Endothelial cell of hepatic sinusoid (primary cell): ENCODE measurements at regions not wholly inside any gene's neighbourhood (a gene's known extent, or its start where the extent isn't known, plus 50 kb on each side); places are given as distances from the start of the nearest gene placed in this dataset.

Source experiments
- in situ Hi-C: cut with HindIII; loops from 2 replicates; pipeline ENCODE4 v1.10.0; 2017; ENCODE audit warnings: low sequenced_read_pairs

GRCh38 chr6:56005426-56005825, 130.0 kb upstream of the BMP5 start:
- in situ Hi-C loops, result no loop called here

GRCh38 chr6:56004426-56004825, 129.0 kb upstream of the BMP5 start:
- in situ Hi-C loops, result no loop called here

DNA sequence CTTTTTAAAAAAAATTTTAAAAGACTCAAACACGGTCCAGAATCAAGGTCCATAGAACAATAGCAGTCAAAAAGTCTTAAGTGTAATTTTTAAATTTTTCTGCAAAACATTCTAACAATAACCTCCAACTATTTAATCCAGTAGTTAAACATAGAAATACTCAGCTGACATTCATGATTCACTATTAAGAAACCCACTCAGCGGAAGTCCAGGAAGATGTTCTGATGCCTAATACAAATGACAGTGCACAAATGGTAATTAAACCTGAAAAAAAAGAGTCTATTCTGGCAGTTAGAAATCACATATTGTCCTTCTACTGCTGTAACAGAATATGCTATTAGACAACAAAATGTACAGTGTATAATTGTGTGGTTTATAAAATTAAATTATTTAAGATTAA, 128.2 kb upstream of the BMP5 start:
- in situ Hi-C loops, result no loop called here

DNA sequence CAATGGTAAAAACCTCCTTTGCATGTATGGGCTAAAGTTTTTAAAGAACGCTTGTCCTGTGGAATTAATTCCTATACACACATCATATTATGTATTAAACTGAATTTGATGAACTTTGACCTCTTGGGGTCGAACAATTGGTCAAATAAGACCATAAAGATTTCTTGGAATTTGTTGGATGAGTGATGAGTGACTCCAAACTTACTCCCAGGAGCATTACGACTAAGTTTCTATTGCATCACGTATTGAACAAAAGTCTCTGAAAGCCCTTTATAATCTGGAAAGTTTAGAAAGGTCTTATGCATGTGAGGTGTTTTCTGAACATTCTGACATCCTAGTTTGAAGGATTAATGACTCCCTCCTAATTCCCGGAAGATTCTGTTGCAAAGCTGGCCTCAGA, 126.9 kb upstream of the BMP5 start:
- in situ Hi-C loops, result no loop called here

DNA sequence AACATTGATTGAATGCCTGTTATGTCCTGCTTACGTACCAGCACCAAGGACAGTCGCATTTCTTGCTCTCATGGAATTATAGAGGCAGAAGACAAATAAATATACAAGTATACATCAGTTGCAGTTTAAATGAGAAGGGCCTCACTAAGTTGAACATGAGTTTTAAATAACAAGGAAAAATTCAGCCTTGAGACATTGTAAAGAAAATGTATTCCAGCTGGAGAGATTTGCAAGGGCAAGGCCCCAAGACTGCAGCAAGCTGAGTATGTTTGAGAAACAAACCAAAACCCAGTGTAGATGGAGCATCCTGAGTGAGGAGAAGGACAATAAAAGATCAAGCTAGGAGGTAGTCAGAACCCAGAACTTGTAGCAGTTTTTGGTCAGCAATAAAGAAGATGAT, 123.2 kb upstream of the BMP5 start:
- in situ Hi-C loops, result no loop called here

DNA sequence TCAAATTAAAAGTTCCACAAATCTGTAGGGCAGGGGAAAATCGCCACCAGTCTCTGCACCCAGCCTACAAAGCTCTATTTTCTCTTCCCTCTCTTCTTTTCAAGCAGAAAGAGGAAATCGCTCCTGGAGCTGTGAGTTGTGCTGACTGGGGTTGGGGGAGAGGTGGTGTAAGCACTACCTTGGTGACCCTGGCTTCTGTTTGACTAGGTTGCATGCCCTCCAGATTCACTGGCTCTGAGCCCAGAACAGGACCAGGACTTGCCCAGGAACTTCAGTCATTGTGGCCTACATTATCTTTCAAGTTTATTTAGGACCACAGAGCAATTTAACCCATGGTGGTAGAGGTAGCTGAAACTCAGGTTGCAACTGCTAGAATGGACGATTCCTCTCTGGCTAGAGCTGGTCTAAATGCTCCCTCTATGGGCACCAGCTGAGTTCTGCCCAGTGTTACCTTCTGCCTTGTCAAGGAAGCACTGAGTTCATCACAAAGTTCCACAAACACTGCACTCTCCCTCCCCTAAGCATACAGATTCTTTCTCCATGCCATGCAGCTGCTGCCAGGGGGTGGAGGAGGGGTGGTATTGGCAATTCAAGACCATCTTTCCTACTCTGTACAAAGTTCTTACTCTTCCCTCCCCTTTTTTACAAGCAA, 122.0 kb upstream of the BMP5 start:
- in situ Hi-C loops, result no loop called here

DNA sequence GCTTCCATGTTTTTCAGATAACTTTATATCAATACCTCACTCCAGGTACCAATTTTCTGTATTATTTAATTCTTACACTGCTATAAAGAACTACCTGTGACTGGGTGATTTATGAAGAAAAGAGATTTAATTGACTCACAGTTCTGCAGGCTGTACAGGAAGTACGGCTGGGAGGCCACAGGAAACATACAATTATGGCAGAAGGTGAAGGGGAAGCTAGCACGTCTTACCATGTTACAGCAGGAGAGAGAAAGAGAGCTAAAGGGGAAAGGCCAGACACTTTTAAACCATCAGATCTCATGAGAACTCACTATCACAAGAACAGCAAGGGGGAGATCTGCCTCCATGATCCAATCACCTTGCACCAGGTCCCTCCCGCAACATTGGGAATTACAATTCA, 119.1 kb upstream of the BMP5 start:
- in situ Hi-C loops, result no loop called here

- in situ Hi-C loops, result no loop called here
Measured at GRCh38 chr6:55993418-55993817, 118.0 kb upstream of the BMP5 start.

DNA sequence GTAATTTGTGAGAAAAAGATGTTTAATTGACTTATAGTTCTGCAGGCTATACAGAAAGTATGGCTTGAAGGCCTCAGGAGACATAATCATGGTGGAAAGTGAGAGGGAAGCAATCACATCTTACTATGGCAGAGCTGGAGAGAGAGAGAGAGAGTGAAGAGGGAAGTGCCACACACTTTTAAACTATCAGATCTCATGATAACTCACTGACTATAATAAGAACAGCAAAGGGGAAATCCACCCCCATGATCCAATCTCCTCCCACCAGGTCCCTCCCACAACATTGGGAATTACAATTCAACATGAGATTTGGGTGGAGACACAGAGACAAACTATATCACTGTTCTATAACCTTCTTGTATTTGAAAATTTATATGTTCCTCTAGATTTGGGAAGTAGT, 117.2 kb upstream of the BMP5 start:
- in situ Hi-C loops, result no loop called here

DNA sequence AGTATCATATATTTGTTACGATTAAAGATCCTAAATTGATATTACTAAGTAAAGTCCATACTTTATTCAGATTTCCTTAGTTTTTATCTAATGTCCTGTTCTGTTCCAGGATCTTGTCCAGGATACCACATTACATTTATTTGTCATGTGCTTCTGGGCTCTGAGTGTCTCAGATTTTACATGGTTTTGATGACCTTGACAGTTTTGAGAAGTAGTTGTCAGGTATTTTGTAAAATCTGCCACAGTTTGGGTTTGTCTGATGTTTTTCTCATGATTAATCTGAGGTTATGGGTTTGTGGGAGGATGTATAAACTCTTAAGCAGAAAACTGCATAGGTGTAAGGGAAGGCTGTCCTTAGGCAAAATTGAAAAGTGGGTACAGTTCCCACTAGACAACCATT, 109.9 kb upstream of the BMP5 start:
- in situ Hi-C loops, result no loop called here

- in situ Hi-C loops, result no loop called here
Measured at GRCh38 chr6:55983861-55984260, 108.5 kb upstream of the BMP5 start.

DNA sequence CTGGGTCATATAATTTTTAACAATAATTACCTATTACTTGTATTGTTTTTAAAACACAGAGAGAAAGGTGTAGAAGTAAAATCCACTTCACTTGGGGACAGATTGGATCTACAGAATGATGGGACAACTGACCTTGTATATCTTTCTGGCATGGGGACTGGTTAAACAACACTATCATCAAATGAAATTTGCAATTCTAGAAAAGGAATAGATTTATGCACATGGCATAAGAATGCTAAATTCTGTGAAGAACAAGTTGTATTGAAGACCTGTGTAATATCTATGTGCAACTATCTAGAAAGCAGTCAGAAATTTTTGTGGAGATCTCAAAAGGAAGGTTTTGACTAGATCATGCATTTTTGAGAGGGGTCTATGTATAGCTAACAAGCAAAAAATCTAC, 106.3 kb upstream of the BMP5 start:
- in situ Hi-C loops, result no loop called here

DNA sequence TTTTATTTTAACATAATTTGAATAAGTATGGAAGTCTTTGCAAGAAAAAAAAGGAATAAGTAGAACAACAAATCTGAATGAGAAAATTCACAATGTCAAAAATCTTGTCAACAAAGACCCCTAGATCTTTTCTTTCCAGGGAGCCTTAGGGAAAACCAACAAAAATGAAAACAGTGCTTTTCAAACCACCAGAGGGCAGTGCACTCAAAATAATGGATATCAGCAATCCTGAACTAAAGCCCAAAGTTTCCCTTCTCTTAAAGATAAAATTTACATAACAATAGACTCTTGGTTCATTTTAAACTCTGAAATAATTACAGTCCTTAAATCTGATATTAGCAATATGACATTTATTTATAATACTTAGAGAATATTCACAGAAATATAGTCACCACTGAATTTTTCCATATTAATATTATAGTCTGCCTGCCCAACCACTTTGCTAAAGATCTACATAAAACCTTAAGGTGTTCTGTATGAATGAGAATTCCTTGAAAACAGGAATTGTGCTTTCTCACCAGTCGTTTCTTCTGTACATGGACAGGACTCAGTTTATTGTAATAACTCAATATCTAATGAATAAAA, 105.3 kb upstream of the BMP5 start:
- in situ Hi-C loops, result no loop called here

DNA sequence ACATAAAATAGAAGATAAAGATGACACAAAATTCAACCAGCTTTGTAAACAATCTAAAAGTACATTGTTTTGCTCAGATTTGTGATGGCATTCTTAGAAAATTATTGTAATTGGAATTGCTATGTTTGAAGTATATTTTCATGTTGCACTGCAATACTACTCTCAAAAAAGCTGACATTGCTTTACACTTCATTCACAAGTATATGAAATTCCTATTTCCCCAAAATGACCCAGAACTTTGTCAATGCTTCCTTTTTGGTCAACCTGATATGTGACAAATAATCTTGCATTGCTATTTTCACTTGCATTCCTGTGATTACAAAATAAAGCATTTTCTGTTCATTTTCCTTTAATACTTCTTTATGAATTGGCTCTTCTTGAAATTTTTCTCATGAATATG, 104.1 kb upstream of the BMP5 start:
- in situ Hi-C loops, result no loop called here

DNA sequence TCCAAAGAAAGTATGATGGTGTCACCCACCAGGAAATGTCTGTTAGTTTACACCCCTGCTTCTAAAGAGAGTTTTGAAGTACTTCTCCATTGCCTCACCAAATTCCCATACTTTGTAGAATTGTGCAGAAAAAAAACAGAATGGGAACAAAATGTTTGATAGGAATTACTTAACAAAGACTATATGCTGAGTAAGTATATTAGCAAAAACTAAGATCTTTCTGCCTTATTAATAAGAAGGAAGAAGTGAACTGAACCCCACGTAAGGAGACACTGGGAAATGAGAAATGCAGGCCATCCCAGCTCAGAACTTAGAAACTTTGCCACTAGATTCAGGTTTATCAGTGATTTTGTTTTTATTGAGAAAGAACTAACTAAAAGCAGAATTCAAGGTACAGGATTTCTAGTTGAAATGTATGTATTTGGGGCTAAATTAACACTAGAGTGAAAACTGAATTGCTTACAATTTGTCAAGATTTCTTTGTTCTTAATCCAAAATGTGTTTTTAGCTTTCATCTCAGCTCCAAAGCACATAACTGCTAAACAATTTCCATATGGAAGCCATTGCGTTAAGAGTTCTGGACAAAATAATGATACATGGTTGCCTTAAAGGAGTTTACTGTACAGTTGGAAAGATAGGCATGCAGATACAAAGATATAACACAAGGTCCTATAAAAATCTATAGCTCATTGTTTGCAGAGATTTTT, 102.7 kb upstream of the BMP5 start:
- in situ Hi-C loops, result no loop called here

DNA sequence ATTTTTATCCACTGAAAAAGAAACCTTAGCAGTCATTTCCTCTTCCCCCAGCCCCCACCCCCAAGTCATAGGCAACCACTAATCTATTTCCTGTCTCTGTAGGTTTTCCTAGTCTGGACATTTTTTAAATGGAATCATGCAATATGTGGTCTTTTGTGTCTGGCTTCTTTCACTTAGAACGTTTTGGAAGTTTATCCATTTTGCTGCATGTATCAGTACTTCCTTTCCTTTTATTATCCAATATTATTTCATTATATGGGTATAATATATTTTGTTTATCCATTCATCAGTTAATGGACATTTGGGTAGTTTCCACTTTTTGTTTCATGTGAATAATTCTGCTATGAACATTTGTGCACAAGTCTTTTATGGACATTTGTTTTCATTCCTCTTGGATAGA, 99.3 kb upstream of the BMP5 start:
- in situ Hi-C loops, result loop anchor here (5.0 kb wide), 1 partner anchor 173 kb away; no protein-coding TSS in a partner anchor

DNA sequence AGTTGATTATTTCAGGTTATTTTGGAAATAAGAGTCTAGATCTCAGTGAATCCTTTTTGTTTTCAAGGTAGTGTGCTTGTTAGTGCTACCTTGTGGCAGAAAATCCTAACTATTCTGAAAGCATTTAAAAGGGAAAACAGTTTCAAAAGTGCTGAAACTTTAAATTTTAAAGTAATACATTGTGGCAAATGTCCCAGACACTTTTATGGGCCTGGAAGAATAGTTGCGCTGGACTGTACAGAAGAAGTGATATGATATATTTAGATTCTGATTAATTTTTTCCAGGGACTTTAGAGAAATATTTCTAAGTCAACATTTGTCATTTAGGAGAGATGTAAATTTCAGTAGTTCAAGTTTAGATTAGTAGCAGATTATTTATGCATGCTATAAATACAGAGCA, 96.7 kb upstream of the BMP5 start:
- in situ Hi-C loops, result loop anchor here (5.0 kb wide), 1 partner anchor 175 kb away; no protein-coding TSS in a partner anchor

- in situ Hi-C loops, result no loop called here
Measured at GRCh38 chr6:55969526-55969925, 94.1 kb upstream of the BMP5 start.

- in situ Hi-C loops, result no loop called here
Measured at GRCh38 chr6:55968926-55969325, 93.5 kb upstream of the BMP5 start.

DNA sequence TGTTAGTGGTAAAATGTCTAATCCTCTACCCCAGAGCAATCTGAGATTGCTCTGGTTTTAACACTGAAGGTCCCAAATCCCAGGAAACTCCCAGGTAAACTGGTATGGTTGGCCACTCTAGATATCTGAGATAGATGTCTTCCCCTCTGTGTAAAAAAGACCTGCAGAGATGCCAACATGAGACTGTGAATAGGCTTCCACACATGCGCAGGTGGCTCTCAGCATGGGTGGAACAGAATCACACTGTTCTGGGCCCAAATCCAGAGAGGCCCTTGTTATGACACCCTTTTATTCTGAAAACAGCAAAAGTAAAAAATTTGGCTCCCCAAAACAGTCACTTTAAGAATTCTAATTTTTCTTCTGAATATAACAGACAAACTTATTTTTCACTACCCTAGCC, 88.7 kb upstream of the BMP5 start:
- in situ Hi-C loops, result no loop called here

GRCh38 chr6:55963301-55963700, 87.9 kb upstream of the BMP5 start:
- in situ Hi-C loops, result no loop called here

GRCh38 chr6:55960344-55960743, 85.0 kb upstream of the BMP5 start:
- in situ Hi-C loops, result no loop called here
